Keratinocyte (primary cell): ENCODE measurements at regions not wholly inside any gene's neighbourhood (a gene's known extent, or its start where the extent isn't known, plus 50 kb on each side); places are given as distances from the start of the nearest gene placed in this dataset.

Experiments
- DNase-seq: peaks from one replicate; pipeline ENCODE4 v3.0.0-alpha.2; 2011; ENCODE audit warnings: low read depth, missing footprints, low spot score
- FAIRE-seq: peaks from 2 replicates; lab custom pipeline; 2011; peaks lifted over from hg19 to GRCh38; lab: Jason Lieb, UNC
- H2AFZ ChIP-seq: 2 replicates; pipeline ENCODE4 v1.6.0; 2012; ENCODE audit warnings: low read length, control low read depth, inconsistent platforms; ENCODE audit not compliant: control insufficient read depth
- H3K27ac ChIP-seq: 2 replicates; pipeline ENCODE4 v1.5.1; 2011; ENCODE audit warnings: low read length; ENCODE audit not compliant: control insufficient read depth, insufficient read depth
- H3K27me3 ChIP-seq: 3 replicates; pipeline ENCODE4 v1.6.0; 2011; ENCODE audit warnings: low read length; ENCODE audit not compliant: control insufficient read depth, insufficient read depth; ENCODE audit errors: extremely low read depth
- H3K36me3 ChIP-seq, 2 experiments: 2 replicates in 1 of 2; 3 replicates in 1 of 2; pipeline ENCODE4 v1.5.1; 2011; ENCODE audit warnings: low read length in 2 of 2, mild to moderate bottlenecking in 1 of 2; ENCODE audit not compliant: control insufficient read depth in 2 of 2, insufficient read depth in 2 of 2; ENCODE audit errors: extremely low read depth in 1 of 2
- H3K4me1 ChIP-seq: 3 replicates; pipeline ENCODE4 v1.5.1; 2011; ENCODE audit warnings: low read length; ENCODE audit not compliant: control insufficient read depth, insufficient read depth; ENCODE audit errors: extremely low read depth
- H3K4me2 ChIP-seq: 3 replicates; pipeline ENCODE4 v1.6.0; 2011; ENCODE audit warnings: low read depth, low read length; ENCODE audit not compliant: control insufficient read depth, insufficient read depth; ENCODE audit errors: extremely low read depth
- H3K4me3 ChIP-seq, 3 experiments: fragments of 200-600 bp in 1 of 3; sonication (generic) in 1 of 3; 2 replicates in 2 of 3; 3 replicates in 1 of 3; pipeline ENCODE4 v1.5.1; 2011 to 2016; ENCODE audit warnings: low read length in 3 of 3, mild to moderate bottlenecking in 3 of 3, control low read depth in 2 of 3, inconsistent platforms in 1 of 3, low read depth in 1 of 3, mixed read lengths in 1 of 3, mixed run types in 1 of 3, moderate library complexity in 1 of 3; ENCODE audit not compliant: control insufficient read depth in 2 of 3, insufficient read depth in 2 of 3; ENCODE audit errors: extremely low read depth in 1 of 3
- H3K79me2 ChIP-seq: 2 replicates; pipeline ENCODE4 v1.6.0; 2012; ENCODE audit warnings: low read length; ENCODE audit not compliant: control insufficient read depth, insufficient read depth
- H3K9ac ChIP-seq: 3 replicates; pipeline ENCODE4 v1.6.0; 2011; ENCODE audit warnings: low read length; ENCODE audit not compliant: control insufficient read depth, insufficient read depth; ENCODE audit errors: extremely low read depth
- H3K9me1 ChIP-seq: 3 replicates; pipeline ENCODE4 v1.6.0; 2011; ENCODE audit warnings: low read length; ENCODE audit not compliant: control insufficient read depth, insufficient read depth; ENCODE audit errors: extremely low read depth
- H3K9me3 ChIP-seq: 2 replicates; pipeline ENCODE4 v1.5.1; 2012; ENCODE audit warnings: low read depth, low read length; ENCODE audit not compliant: control insufficient read depth
- H4K20me1 ChIP-seq: 3 replicates; pipeline ENCODE4 v1.6.0; 2011; ENCODE audit warnings: low read length; ENCODE audit not compliant: control insufficient read depth, insufficient read depth; ENCODE audit errors: extremely low read depth
- EZH2 ChIP-seq: IDR thresholded peaks from one replicate; pipeline ENCODE4 v1.6.1; 2012; ENCODE audit warnings: inconsistent platforms, mild to moderate bottlenecking, low read length, moderate library complexity
- dilution Hi-C: fragments of 300-500 bp; cut with MboI; formaldehyde crosslinking; loops from one replicate; pipeline ENCODE4 v1.7.0; 2020; ENCODE audit warnings: low sequenced_read_pairs; ENCODE audit not compliant: extremely low pct_ligation_motif_present
- TF ChIP-seq, protein P1 (sequence below), 3 experiments: IDR thresholded peaks in 1 of 3; conservative IDR thresholded peaks in 1 of 3; optimal IDR thresholded peaks in 1 of 3; 2 replicates in 2 of 3; 3 replicates in 1 of 3; pipeline versions ENCODE3 to v1.5.1; 2011; ENCODE audit warnings: low read length in 3 of 3, mild to moderate bottlenecking in 3 of 3, moderate library complexity in 2 of 3, control low read depth in 1 of 3, inconsistent platforms in 1 of 3; ENCODE audit not compliant: insufficient read depth in 2 of 3; ENCODE audit errors: extremely low read depth in 1 of 3

DNA sequence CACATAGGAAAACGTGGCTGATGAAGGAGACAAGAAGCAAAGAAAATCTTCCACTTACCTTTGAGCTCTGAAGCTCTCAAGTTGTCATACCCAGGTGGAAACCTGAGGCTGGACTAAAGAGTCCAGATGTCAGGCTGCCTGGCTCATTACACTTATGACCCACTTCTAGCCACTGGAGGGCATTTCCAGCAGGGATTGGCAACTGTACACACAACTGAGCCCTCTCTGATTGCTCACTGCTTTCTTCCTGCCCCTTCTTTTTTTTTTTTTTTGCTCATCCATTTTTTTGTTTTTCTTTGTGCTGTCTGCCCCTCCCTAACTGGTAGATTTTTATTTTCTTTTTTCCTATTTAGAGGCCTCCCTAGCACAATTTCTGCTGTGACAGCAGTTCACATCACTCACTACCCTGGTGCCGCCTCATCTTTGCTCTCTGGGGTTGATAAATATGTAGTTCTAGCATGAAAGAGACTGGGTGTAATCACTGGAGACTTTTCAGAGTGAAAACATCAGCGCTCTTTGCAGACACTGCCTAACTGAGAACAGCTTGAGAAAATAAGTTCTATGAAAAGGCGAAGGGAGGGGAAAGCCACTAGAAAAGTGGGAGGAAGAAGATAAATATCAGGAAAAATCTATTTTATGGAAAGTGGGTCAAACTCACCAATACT lies 334.5 kb downstream of the NUF2 start:
- Histone ChIP-seq H3K79me2 (no peaks in the 10 kb centered on the region), H3K36me3 (no peaks in the 10 kb centered on the region), H2AFZ (no peak overlapping the region), H3K9me1 (no peaks in the 10 kb centered on the region), H4K20me1 (no peaks in the 10 kb centered on the region), H3K9me3 (no peaks in the 10 kb centered on the region), H3K4me1 (no peaks in the 10 kb centered on the region), H3K27ac (no peak overlapping the region), H3K4me2 (no peak overlapping the region), H3K9ac (no peak overlapping the region), H3K27me3 (no peaks in the 10 kb centered on the region), H3K4me3 (no peak overlapping the region)
- no peak for TF ChIP-seq EZH2
- TF ChIP-seq, protein P1, sequence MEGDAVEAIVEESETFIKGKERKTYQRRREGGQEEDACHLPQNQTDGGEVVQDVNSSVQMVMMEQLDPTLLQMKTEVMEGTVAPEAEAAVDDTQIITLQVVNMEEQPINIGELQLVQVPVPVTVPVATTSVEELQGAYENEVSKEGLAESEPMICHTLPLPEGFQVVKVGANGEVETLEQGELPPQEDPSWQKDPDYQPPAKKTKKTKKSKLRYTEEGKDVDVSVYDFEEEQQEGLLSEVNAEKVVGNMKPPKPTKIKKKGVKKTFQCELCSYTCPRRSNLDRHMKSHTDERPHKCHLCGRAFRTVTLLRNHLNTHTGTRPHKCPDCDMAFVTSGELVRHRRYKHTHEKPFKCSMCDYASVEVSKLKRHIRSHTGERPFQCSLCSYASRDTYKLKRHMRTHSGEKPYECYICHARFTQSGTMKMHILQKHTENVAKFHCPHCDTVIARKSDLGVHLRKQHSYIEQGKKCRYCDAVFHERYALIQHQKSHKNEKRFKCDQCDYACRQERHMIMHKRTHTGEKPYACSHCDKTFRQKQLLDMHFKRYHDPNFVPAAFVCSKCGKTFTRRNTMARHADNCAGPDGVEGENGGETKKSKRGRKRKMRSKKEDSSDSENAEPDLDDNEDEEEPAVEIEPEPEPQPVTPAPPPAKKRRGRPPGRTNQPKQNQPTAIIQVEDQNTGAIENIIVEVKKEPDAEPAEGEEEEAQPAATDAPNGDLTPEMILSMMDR (optimal IDR thresholded peaks at IDR 0.05 in 1 of 3, IDR thresholded peaks at IDR 0.05 in 1 of 3, conservative IDR thresholded peaks at IDR 0.05 in 1 of 3; ENCODE audit: extremely low read depth in 1 of 3, insufficient read depth in 2 of 3, low read length in 3 of 3): no peak
- no peak for FAIRE-seq
- no peak for DNase-seq
- dilution Hi-C loops: no loop called here

DNA sequence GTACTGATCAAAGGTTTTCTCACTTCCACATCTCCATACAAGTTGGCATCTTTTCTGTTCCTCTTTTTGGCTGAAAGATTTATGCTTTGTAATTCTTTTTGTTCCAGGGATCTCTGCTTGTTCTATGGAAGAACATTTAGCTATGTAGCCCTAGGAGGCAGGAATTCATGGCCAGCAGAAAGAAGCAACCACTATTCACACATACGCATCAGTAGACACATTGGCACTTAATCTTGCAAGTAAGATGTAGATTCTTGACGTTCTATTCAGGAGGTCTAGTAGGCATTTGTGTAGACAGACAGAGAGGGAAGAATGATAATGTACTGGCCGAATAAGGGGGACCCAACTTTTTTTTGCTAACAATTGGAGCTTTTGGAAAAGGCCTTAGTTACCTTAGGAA lies 336.0 kb downstream of the NUF2 start:
- H3K79me2 ChIP-seq: no peaks in the 10 kb centered on the region
- no peak overlapping the region for H3K9ac ChIP-seq
- no peaks in the 10 kb centered on the region for H3K9me1 ChIP-seq
- H2AFZ ChIP-seq: no peak overlapping the region
- H3K36me3 ChIP-seq: no peaks in the 10 kb centered on the region
- FAIRE-seq: no peak
- no peaks in the 10 kb centered on the region for H3K27me3 ChIP-seq
- H3K4me1 ChIP-seq: no peaks in the 10 kb centered on the region
- no peak for DNase-seq
- dilution Hi-C loops: no loop called here
- no peak overlapping the region for H3K27ac ChIP-seq
- H3K4me3 ChIP-seq: no peak overlapping the region
- TF ChIP-seq EZH2: no peak
- TF ChIP-seq, protein P1 (optimal IDR thresholded peaks at IDR 0.05 in 1 of 3, IDR thresholded peaks at IDR 0.05 in 1 of 3, conservative IDR thresholded peaks at IDR 0.05 in 1 of 3; ENCODE audit: extremely low read depth in 1 of 3, insufficient read depth in 2 of 3, low read length in 3 of 3): no peak
- H3K9me3 ChIP-seq: no peaks in the 10 kb centered on the region
- H3K4me2 ChIP-seq: no peak overlapping the region
- no peaks in the 10 kb centered on the region for H4K20me1 ChIP-seq
